ENCODE measurements at regions not wholly inside any gene's neighbourhood (a gene's known extent, or its start where the extent isn't known, plus 50 kb on each side); places are given as distances from the start of the nearest gene placed in this dataset.

DNA sequence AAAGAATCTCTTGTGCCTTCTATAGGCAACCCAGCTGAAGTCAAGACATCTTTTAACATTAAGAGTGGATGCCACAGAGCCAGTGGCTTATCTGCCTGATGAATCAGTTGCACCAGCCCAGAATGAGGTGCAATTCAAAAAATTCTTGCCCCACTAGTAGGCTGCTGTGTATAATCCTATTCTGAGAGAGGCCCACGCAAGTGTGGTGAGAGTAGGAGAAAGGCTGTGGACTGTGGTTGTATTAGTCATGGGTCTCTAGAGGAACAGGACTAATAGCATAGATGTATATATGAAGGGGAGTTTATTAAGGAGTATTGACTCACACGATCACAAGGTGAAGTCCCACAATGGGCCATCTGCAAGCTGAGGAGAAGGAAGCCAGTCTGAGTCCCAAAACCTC is 216.4 kb downstream of the LTN1 start:
- peaks cover 20% of the 10 kb centered on the region for H3K4me1 ChIP-seq
- Mint-ChIP-seq H3K4me1 (ENCODE audit: low read depth, unreplicated experiment) (peaks cover 7% of the 10 kb centered on the region), H3K9me3 (ENCODE audit: unreplicated experiment) (peaks cover 15% of the 10 kb centered on the region), H3K4me3 (ENCODE audit: unreplicated experiment) (no peak overlapping the region), H3K36me3 (ENCODE audit: insufficient read depth, unreplicated experiment) (no peaks in the 10 kb centered on the region), H3K27me3 (ENCODE audit: insufficient read depth, unreplicated experiment) (peaks cover 7% of the 10 kb centered on the region), H3K27ac (ENCODE audit: unreplicated experiment) (no peak overlapping the region)
- no peak overlapping the region for H3K4me3 ChIP-seq (ENCODE audit: low read depth, low read length)
- DNase-seq: no peak
- no TSS peak for BruUV-seq (replicated peaks)
- ChIA-PET POLR2A (no interaction called here), CTCF (no interaction called here)
- no peaks in the 10 kb centered on the region for H3K9me3 ChIP-seq
- no peaks in the 10 kb centered on the region for H3K27me3 ChIP-seq (replicated peaks; ENCODE audit: control insufficient read depth, insufficient read depth, low read length)
- no peaks in the 10 kb centered on the region for H3K36me3 ChIP-seq (ENCODE audit: control insufficient read depth, insufficient read depth, low read length)
- intact Hi-C loops (cut with micrococcal nuclease; ENCODE audit: unreplicated experiment): no loop called here
- TF ChIP-seq, protein P1, sequence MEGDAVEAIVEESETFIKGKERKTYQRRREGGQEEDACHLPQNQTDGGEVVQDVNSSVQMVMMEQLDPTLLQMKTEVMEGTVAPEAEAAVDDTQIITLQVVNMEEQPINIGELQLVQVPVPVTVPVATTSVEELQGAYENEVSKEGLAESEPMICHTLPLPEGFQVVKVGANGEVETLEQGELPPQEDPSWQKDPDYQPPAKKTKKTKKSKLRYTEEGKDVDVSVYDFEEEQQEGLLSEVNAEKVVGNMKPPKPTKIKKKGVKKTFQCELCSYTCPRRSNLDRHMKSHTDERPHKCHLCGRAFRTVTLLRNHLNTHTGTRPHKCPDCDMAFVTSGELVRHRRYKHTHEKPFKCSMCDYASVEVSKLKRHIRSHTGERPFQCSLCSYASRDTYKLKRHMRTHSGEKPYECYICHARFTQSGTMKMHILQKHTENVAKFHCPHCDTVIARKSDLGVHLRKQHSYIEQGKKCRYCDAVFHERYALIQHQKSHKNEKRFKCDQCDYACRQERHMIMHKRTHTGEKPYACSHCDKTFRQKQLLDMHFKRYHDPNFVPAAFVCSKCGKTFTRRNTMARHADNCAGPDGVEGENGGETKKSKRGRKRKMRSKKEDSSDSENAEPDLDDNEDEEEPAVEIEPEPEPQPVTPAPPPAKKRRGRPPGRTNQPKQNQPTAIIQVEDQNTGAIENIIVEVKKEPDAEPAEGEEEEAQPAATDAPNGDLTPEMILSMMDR (IDR thresholded peaks at IDR 0.05; ENCODE audit: insufficient read depth in 1 of 2, low read depth in 1 of 2, low read length in 1 of 2, severe bottlenecking in 1 of 2, unreplicated experiment in 1 of 2): no peak

DNA sequence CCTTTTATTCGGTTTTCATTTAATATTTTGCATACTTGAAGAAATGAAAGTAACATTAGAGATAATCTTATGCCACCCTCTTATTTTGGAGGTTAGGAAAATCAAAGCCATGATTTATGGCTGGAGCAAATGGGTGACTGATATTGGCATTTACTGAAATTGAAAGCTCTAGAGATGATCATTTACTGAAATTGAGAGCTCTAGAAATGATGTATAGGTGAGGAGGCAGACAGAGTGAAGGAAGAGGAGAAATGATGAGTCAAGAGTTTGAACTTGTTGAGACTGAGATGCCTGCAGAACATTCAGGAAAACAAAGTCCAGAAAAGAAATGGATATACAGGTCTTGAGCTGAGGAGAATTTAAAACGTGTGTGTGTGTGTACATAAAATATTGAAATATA is 217.6 kb downstream of the LTN1 start:
- intact Hi-C loops (cut with micrococcal nuclease; ENCODE audit: unreplicated experiment): no loop called here
- DNase-seq: no peak
- POLR2A ChIA-PET: no interaction called here
- Mint-ChIP-seq H3K9me3 (ENCODE audit: unreplicated experiment) (peaks cover 26% of the 10 kb centered on the region), H3K4me1 (ENCODE audit: low read depth, unreplicated experiment) (peaks cover 7% of the 10 kb centered on the region), H3K27ac (ENCODE audit: unreplicated experiment) (no peak overlapping the region), H3K36me3 (ENCODE audit: insufficient read depth, unreplicated experiment) (no peaks in the 10 kb centered on the region), H3K27me3 (ENCODE audit: insufficient read depth, unreplicated experiment) (peaks cover 8% of the 10 kb centered on the region), H3K4me3 (ENCODE audit: unreplicated experiment) (no peak overlapping the region)
- BruUV-seq (replicated peaks): no TSS peak
- Histone ChIP-seq H3K36me3 (ENCODE audit: control insufficient read depth, insufficient read depth, low read length) (no peaks in the 10 kb centered on the region), H3K9me3 (no peaks in the 10 kb centered on the region), H3K4me1 (peaks cover 20% of the 10 kb centered on the region), H3K4me3 (ENCODE audit: low read depth, low read length) (no peak overlapping the region), H3K27me3 (replicated peaks; ENCODE audit: control insufficient read depth, insufficient read depth, low read length) (no peaks in the 10 kb centered on the region)
- CTCF ChIA-PET: no interaction called here
- TF ChIP-seq, protein P1 (IDR thresholded peaks at IDR 0.05; ENCODE audit: insufficient read depth in 1 of 2, low read depth in 1 of 2, low read length in 1 of 2, severe bottlenecking in 1 of 2, unreplicated experiment in 1 of 2): no peak

DNA sequence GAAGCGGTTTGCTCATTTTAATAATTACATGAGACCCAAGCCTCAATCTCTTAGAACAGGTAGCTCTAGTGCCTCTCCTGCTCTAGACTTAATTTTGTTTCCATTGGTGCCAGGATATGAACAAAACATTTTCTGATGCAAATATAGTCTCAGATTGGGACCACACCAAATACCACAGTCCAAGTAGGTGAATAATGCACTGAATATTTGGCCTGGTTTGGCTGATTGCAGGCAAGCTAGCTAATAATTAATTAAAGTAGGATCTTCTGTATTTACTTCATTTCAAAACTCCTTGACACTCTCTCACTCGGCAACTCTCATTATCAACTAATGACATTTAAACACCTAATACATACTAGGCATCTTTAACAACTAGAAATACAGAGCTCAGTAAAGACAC is 219.6 kb downstream of the LTN1 start:
- no peak overlapping the region for H3K27ac Mint-ChIP-seq (ENCODE audit: unreplicated experiment)
- H3K27me3 Mint-ChIP-seq (ENCODE audit: insufficient read depth, unreplicated experiment): peaks cover 8% of the 10 kb centered on the region
- no peak overlapping the region for H3K4me3 ChIP-seq (ENCODE audit: low read depth, low read length)
- H3K36me3 ChIP-seq (ENCODE audit: control insufficient read depth, insufficient read depth, low read length): no peaks in the 10 kb centered on the region
- no peaks in the 10 kb centered on the region for H3K27me3 ChIP-seq (replicated peaks; ENCODE audit: control insufficient read depth, insufficient read depth, low read length)
- H3K4me1 Mint-ChIP-seq (ENCODE audit: low read depth, unreplicated experiment): peaks cover 7% of the 10 kb centered on the region
- peaks cover 20% of the 10 kb centered on the region for H3K4me1 ChIP-seq
- TF ChIP-seq, protein P1 (IDR thresholded peaks at IDR 0.05; ENCODE audit: insufficient read depth in 1 of 2, low read depth in 1 of 2, low read length in 1 of 2, severe bottlenecking in 1 of 2, unreplicated experiment in 1 of 2): no peak
- no peak overlapping the region for H3K4me3 Mint-ChIP-seq (ENCODE audit: unreplicated experiment)
- no peak for DNase-seq
- intact Hi-C loops (cut with micrococcal nuclease; ENCODE audit: unreplicated experiment): no loop called here
- BruUV-seq (replicated peaks): no TSS peak
- POLR2A ChIA-PET: no interaction called here
- H3K36me3 Mint-ChIP-seq (ENCODE audit: insufficient read depth, unreplicated experiment): no peaks in the 10 kb centered on the region
- no peaks in the 10 kb centered on the region for H3K9me3 ChIP-seq
- H3K9me3 Mint-ChIP-seq (ENCODE audit: unreplicated experiment): peaks cover 26% of the 10 kb centered on the region
- CTCF ChIA-PET: no interaction called here

Data from Caco-2 (cell line).